GM19455 (cell line): ENCODE measurements at regions not wholly inside any gene's neighbourhood (a gene's known extent, or its start where the extent isn't known, plus 50 kb on each side); places are given as distances from the start of the nearest gene placed in this dataset.

Experiments
- ATAC-seq: cut with Tn5 transposase; IDR thresholded peaks from one replicate; pipeline ENCODE4 v1.9.1; 2021; ENCODE audit not compliant: unreplicated experiment

DNA sequence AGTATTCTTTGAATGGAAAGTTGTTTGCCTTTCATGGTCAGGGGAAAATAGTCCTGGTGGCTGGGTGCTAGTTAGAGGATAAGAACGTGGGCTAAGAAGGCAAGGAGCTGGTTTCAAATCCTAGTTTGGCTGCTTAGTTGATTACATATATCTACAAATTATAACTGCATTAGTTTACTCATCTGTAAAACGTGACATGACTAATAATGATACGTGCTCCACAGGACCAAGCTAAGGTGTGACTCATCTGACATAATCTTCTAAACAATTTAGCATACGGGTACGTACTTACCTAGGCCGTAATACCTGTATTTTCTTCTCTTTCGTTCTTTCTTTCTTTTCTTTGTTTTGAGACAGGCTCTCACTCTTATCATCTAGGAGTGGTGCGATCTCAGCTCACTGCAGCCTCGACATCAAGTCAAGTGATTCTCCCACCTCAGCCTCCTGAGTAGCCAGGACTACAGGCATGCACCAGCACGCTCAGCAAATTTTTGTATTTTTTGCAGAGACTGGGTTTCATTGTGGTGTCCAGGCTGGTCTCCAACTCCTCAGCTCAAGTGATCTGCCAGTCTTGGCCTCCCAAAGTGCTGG is 1274.2 kb upstream of the GJE1 start:
- ATAC-seq: no peak

DNA sequence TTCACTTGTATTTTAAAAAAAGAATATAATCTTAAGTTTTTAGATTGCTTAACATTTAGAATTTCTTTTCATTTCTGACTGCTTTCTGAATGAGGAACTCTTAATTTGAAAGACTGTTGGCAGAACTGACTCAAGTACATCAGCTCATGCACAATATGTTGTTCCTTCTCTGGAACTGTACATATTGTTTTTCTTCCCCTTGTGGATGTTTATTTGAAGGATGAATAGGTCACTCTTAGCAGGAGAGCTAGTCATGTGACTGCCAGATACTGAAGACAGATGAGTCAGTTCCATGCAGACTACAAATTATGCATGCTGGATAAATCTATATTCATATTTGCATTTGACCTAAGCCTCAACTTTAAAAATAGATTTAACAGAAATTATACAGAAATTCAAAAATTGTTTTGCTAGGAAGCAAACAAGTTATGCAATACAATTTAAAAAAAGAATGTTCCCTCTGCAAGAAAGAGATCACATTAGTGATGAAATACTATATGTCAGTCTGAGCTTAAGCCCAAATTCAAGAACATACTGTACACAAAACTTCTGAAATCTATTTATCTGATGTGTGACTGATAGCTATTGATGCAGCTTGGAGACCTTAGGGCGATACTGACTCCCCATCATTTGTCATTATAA is 1274.9 kb upstream of the GJE1 start:
- no peak for ATAC-seq

DNA sequence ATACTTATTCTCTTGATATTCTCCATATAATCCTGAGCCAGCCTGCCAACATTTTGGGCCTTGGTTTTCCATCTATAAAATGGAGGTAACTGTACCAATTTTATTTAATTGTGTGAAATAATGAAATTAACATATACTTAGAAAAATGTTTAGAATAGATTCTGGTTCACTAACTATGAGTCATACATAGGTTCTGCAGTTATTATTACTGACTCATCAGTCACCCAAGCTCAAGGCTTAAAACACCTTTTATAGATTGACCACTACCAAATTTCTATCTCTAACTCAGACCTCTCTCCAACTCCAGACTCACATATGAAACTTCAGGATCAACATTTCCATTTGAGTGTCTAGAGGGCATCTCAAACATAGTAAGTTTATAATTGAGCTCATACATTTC is 1277.2 kb upstream of the GJE1 start:
- ATAC-seq: no peak

DNA sequence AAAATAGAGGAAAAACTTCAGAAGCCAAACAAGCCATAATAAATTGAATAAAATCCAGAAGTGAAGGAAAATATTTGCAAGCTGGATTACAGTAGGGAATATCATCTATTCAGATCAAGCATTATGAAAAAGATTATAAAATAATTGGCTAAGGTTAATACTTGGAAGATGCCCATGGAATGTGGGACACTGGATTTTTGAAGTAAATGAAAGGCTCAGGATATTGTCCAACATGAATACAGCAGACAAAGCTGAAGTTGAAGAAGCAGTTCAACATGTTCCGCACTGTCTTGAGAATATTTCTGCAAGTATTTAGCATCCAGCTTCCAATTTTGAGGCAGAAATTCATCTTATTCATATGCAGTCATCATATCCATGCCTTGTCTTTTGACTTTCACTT is 1278.4 kb upstream of the GJE1 start:
- no peak for ATAC-seq

DNA sequence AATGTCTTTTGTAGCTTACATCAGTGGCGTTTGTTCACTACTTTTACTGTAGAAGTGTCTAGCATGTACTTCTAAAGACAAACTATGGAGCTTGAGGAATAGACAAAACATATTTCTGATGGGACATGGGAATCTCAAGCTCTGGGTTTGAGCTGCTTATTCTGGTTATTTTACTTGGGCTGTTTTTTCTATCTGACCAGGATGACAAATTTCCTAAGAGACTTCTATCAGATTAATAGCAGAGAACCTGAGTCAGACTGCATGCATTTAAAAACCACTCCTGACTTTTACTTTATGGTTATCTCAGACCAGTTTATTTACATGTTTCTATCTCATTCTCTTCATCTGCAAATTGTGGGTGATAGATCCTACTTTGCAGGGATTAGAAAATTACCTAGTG is 1282.3 kb upstream of the GJE1 start:
- ATAC-seq: no peak

DNA sequence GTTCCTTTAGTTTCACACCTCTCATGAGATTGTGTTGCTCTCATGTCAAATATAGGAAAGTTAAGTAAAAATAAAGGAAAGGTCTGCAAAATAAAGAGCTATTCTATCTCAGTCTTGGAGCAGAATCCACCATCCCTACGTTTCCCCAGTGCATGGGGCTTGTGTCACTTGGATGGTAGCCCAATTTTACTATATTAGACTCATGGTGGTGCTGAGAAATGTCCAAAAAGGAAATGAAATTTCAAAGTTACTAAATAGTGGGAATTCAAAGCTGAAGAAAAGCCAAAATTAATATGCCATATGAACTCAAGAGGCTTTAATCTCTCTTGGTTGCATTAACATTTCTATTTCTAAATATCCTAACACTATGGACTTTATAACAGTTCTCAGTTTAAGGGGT is 1283.3 kb upstream of the GJE1 start:
- ATAC-seq: no peak

DNA sequence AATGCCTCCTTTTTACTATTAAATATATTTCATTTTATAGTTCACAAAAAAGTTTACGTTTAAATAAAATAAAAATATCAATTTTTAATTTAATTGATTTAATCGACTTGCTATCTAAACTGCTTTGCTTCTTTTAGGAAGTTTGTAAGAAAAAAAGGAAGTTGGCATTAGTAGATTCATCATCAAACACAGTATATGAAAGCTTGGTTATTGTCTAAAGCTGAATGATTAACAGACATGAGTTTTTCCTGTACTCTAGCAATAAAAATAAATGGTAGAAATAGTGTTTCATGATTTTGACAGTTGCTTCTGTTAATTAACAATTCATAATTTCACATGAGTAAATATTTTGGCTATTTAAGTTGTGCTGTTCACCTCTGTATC is 1285.5 kb upstream of the GJE1 start:
- ATAC-seq: no peak

DNA sequence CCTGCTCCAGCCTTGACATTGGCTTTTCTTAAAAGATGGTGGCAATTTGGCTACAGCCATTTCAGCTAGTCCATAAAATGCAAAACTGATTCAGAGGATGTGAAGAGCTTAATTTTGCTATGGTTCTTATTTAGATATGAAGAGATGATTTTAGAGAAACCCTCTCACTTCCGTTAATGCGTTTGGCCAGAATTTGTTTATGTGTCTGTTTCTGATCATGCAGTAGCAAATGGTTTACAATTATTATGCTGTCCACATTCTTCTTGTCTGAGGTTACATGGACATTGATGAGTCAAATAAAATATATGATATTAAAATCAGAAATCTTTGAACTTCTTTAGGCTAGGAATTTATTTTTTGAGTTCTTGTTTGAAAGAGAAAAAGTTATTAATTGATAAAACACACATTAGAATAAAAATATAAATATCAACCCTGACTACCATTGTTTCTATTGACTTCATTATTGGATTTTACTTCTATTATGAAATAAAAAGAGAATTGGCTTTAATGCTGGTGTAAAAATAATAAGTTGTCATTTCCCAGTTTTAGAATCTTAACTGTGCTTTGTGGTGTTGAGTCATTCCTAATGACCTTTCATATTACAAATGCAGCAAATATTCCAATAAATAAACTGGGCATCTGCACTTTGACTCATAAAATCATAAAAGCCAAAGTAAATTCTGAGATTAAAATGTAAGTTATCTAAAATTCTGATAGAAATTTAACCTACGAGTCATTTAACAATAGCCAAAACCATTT is 1286.0 kb upstream of the GJE1 start:
- no peak for ATAC-seq

DNA sequence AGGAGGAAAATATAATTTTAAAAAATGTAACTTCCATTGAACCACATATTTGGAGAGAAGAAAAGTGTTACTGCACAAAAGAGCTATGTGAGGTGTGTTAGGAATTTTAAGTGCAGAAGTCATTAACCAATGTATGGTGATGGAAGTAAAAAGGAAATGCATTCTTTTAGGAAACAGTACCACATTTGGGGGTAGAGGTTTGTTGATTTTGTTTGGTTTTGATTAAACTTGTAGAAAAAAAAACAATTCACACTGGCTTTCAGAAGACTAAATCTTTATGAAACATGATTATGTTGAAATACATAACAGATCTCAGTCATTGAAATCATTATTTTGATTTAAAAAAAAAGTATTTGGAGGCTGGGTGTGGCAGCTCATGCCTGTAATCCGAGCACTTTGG is 1287.0 kb upstream of the GJE1 start:
- no peak for ATAC-seq

DNA sequence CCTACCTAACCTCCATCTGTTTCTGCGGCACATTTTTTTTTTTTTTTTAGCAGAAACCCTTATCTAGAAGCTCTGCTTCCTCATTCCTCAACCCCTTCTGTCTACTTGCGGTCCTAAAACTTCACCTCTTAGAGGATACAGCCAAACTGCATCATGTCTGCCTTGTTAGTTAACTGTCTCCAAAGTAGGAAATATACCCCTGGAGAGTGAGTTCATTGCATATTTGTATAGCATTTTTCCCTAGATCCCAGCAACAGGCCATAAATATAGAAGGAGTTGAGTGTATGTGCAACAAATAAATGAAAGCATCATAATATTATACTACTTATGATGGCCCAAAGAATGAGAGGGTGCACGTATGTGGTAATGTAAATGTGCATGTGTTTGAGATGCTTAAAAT is 1288.6 kb upstream of the GJE1 start:
- no peak for ATAC-seq

DNA sequence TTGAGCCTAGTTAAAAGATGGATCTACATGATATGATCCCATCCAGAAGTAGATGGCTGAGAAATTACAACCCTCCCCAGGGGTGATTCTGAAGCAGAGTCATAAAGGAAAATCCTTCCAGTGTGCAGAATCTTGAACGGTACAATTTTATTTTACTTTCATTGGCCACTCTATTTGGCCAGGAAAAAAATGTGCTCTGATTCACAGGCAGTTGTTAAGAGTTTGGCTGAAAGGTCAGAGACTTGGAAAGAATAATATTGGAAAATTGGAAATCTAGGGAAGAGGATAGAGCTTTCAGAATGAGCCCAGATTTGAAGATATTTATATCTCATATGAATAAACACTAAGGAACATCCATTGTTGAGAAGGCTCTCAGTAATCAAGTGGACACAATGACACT is 1299.3 kb upstream of the GJE1 start:
- ATAC-seq: no peak

DNA sequence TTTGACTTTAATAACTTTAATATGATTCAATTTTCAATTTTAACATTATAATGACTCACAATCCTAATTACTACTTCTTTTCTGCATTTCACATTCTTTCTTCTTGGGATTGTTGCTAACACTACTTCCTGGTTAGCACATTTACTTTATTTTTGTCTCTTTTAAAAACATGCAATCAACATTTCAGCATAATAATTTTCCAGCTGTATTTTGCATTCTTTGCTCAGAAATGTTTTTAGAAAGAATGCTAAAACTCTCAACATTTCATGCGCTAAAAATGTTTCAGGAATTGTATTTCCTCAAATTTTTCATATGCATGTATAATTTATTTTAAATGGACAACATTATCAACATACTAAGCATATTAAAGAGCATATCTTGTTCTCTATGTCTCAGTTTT is 1302.1 kb upstream of the GJE1 start:
- no peak for ATAC-seq

DNA sequence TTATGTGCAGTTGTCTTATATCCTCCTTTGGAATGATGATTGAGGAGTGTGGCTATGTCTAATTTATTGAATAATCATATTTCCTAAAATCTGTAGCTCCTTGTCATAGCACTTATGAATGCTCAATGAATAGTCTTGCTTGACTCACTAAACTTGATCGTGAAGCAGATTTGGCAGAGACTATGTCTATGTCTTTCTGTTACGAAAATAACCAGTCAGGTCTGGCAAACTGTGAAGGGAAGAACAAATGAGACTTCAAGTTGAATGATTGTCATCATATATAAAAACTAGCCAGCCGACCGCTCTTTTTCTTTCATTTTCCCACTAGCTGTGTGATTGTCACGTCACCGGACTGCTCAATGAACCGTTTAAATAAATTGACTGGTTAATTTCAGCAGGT is 1303.9 kb upstream of the GJE1 start:
- no peak for ATAC-seq

DNA sequence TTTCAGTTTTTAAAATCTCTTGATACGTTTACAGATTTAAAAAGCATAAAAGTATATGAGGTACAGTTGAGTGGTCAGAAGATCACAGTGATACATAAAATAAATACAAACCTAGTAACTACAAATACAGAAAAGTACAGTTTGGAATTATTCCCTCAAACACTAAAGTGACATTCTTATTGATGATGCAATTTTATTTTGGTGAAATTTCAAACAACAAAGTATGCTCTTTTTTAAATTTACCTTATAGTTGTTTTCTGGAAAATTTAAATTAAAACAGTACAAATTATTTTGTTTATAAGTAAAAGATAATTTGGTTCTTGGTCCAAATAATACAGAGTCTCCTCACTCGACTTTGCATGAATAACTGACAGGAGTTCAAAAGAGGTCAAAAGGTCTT is 1305.1 kb upstream of the GJE1 start:
- no peak for ATAC-seq

DNA sequence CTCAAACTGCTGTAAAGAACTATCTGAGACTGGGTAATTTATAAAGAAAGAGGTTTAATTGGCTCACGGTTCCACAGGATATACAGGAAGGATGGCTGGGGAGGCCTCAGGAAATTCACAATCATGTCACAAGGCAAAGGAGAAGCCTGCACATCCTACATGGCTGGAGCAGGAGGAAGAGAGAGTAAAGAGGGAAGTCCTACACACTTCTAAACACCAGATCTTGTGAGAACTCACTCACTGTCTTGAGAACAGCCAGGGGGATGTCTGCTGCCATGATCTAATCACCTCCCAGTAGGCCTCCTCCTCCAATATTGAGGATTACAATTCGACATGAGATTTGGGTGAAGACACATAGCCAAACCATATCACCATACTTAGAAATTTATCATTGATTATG is 1307.0 kb upstream of the GJE1 start:
- no peak for ATAC-seq

DNA sequence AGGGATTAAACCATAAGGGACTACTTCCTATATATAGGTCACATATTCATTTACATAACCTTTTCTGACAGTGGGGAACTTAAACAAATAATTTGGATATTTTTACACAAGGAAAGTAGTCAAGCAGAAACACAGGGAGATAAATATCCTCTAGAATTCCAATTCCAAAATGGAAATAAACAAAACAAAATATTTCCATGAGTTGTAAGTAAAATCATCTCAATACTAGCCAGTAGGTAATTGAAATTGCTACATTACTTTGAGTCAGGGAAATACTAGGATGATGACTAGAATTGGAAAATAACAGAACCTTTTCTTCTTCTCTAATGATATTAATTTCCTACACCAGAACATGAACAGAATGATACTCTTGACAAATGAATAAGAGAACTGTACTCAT is 1308.1 kb upstream of the GJE1 start:
- no peak for ATAC-seq

DNA sequence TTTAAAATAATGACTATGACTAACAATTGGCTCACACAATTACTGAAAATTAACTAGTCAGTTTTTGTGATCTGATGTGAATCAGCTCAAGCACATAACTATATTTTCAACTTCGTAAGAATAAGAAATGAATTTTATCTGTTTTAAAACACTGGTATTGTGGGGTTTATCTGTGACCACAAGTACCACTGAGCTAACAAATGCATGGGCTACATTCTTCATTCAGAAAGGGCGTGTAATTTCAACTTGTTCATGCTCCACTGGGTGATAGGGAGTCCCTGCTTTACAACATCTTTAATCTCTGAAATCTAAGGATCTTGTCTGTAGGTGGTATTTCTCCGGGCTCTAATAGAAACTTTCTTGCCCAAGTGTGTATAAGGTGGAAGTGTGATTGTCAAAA is 1311.5 kb upstream of the GJE1 start:
- ATAC-seq: no peak

DNA sequence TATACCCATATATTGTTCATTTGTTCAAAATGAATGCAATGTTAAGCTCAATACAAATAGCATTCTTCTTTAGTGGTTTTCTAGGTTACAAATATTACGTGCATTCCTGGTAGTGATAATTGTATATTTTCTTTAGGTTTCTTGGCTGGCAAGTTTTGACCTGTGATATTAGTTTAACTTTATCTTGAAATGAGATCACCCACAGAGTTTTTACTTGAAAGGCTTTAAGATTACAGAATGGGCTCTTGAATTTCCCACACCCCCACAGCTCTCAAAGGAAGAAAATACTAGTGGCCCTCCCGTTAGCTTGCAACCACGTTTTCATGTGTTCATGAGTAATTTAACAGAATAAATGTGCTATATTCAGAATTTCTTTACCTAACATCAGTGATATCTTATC is 1315.5 kb upstream of the GJE1 start:
- no peak for ATAC-seq

DNA sequence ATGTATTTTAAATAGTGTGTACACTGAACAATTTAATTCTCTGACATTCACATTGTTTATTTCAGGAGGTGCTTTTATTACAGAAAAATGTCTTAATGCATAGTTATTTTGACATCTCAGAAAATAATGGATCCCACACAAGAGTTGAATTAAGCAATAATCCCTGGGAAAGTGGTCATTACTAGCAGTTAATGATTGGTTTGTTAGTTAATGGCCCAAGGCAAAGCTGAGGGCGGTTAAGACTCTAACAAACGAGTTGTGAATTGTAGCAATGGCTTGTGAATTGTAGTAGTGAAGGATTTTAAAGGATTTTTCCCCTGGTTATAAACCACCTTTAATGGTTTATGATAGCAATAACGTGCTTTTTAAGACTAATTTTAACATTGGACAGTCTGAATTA is 1316.0 kb upstream of the GJE1 start:
- ATAC-seq: no peak

DNA sequence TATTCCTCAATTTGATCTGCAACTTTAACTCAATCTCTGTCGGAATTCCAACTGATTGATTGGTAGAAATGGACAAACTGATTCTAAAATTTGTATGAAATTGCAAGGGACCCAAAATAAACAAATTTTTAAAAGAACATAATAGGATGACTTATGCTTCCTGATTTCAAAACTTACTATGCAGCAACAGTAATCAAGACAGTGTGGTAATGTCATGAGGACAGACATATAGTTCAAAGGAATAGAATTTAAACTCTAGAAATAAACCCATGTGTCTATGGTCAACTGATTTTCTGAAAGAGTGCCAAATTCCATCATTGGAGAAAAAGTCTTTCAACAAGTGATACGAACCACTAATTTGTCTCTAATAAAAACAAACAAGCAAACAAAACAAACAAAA is 1320.1 kb upstream of the GJE1 start:
- ATAC-seq: no peak

DNA sequence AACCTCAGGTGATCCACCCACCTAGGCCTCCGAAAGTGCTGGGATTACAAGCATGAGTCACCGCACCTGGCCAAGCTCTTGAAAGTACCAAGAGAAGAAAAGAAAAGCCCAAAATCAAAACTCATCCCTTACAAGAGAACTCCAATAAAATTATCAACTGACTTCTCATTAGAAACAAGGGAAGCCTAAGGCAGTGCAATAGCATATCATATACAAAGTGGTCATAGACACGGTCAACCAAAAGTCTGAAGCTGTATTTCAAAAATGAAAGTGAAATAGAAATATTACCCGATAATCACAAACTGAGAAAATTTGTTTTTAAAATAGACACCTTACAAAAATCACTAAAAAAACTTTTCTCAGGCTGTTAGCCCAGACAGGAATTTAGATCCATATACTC is 1321.1 kb upstream of the GJE1 start:
- no peak for ATAC-seq

DNA sequence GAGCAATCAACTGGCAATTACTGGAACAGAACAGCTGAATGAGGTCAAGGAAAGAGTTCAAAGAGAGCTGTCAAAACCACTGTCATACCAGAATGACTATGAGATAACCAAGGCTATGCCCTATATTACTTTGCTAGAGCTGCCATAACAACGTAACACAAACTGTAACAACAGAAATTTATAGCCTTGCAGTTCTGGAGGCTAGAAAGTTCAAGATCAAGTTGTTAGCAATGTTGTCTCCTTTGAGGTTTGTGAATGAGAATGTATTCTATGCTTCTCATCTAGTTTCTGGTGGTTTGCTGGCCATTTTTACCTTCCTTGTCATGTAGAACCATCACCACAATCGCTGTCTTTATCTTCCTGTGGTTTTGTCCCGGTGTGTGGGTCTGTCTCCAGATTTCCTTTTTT is 1323.0 kb upstream of the GJE1 start:
- no peak for ATAC-seq

DNA sequence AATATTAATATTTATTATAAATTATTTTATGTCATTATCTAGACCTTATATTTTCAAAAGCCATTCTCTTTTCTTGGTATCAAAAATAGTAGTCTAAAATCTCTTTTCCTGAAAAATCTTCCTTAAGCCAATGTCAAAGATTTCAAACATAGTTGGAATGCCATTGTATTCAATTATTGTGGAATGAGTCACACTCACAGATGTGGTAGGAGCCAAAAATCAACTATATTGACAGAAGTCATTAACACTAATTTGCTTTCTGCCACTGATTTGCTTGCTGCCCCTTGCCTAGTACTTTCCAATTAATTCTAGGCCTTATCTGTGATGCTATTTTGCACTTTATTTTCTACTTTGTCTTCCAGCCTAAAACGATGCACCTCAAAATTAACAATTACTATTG is 1326.3 kb upstream of the GJE1 start:
- no peak for ATAC-seq
